CD4-positive, alpha-beta T cell treated with Interleukin-17A for 4 hours (primary cell): ENCODE measurements at regions not wholly inside any gene's neighbourhood (a gene's known extent, or its start where the extent isn't known, plus 50 kb on each side); places are given as distances from the start of the nearest gene placed in this dataset.

Experiments
- DNase-seq: peaks from one replicate; pipeline ENCODE4 v3.0.0-alpha.2; 2020; ENCODE audit warnings: mixed read lengths

DNA sequence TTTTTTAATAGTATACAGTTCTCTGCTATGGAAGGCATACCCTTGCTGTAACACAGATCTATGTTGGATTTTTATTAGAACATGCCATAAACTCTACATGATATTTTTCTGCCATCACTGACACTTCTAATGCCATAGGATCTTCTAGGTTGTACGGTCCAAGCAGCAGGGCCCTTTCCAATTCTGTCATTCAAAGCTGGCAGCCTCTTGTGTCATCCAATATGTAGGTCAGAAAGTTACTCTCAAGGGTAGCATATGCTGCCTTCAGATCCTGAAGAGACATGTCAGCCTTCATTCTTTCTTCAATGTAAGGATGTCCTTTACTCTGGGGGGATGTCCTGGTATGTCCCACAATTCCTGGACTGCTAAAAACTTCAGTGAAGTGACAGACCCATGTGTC lies 629.2 kb upstream of the USP24 start:
- no peak for DNase-seq

DNA sequence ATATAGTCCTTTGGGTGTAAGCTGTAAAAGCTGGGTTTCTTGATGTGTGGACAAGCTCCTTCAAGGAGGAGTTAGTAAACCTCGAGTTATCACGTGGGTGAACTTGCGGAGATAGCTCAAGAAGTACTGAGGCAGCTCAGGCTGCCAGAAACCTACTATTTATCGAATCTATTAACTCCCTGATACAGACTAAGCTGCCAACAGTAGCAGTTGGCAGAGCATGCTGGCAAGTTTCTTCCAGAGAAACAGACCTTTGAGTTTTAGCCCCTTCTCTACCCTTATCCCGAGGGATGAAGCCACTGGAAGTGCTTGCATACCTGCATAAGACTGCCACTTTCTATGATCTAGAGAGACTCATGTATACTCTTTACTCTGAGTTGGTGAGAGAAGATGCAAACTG lies 624.5 kb upstream of the USP24 start:
- DNase-seq, result no peak

DNA sequence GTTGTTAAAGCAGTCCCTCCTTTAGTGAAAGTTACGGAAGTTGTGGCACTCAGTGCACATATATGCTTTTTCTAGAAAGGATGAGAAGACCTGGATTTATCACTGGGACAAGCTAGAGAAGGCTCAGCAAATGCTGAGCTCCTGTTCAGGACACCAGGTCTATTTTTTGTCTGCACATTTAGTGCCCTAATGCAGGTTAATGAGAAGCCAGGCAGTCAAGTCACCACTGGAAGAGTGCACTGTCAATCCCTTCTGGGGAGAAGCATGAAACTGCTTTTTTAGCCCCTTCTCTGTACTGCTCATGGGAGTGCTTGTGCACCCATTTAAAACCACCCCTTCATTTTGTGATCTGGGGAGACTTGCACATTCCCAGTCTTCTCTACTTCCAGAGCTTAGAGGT lies 624.1 kb upstream of the USP24 start:
- no peak for DNase-seq

DNA sequence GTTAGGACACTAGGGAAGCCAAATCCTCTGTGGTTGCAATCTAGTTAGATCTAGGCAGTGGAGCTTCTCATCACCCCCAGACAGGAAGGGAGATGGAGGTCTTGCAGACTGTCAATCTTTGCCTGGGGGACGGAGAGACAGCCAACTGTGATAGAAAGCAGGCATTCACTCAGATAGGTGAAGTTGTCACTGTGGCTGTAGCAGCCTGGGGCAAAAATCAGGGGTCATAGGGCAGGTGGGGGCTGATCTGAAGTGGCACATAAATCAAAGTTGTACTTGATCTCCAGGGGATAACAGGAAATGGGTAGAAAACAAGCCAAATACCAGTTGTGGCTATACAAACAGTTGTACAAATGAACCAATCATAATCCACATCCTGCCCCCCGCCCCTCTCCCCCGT lies 620.9 kb upstream of the USP24 start:
- no peak for DNase-seq

DNA sequence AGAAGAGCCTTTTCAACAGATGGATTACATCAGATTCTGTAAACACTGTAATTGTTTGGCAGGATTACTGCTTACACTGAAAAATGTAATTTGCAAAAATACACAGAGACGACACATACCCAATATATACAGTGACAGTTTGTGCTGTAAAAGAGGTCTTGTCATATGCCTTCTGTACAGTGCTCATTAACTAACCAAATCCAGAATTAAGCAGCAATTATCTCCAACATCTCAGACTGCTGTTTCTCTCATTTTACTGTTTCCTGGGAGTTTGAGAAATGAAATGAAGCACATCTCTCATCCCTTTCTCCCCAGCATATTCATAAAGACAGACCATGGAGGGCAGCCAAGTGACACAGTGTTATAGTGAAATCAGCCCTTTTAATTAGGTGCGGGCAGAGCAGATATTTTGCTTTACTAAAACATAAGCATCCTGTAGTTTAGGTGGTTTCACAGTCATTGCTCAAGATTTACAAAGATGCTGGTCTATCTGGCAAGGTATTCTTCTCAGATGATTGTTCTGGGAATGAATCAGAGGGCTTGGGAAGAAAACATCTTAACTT lies 618.4 kb upstream of the USP24 start:
- DNase-seq, result no peak

DNA sequence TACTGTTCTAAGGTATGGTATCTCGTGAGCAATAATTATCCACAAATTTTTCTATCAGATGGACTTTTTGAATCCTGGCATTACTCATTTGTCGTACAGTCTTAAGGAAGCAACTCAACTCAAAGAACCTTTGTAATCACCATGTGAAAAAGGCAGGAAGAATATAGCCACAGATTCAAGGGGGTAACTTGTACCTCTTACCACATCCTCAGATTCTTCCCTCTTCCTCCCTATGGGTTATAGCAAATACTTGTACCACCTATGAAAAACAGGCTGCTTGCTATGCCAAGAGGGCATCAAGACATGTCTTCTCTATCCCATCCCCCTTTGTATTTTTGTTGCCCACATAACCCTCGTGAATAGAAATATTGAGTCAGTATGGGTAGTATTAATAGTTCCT lies 616.6 kb upstream of the USP24 start:
- DNase-seq, result no peak

DNA sequence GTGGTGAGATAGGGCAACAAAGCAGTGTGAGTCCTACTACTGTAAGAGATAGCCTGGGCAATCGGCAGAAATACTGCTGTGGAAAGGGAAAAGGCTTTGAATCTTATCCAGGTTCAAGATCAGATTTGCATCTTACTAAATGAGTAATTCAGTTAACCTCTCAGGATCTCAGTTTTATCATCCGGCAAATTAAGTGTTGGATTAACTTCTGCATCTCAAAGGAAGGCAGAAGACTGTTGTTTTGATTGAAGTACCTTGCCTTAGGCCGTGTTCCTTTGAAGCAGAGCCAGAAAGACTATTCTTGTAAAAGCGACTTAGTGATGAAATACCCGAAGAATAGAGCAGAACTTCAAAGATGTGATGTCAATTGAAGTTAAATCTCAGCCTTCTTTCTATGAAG lies 612.9 kb upstream of the USP24 start:
- DNase-seq, result no peak

DNA sequence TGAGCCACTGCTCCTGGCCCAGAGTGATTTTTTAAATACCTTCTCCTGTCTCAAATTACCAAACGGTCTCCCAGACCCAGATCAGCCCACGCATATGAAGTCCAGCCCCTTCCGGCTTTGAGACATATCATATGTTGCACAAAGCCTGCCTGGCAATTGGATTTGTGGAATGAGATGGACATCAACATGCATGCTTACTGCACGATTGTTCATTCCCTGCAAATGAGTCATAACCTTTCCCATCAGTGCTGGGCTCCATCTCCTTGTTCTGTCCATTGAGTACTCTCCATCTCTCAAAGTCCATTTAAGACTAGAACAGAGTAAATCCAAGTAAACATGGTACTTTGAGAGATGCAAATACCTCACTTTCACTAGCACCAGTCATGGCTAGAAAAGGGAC lies 612.2 kb upstream of the USP24 start:
- DNase-seq, result no peak

DNA sequence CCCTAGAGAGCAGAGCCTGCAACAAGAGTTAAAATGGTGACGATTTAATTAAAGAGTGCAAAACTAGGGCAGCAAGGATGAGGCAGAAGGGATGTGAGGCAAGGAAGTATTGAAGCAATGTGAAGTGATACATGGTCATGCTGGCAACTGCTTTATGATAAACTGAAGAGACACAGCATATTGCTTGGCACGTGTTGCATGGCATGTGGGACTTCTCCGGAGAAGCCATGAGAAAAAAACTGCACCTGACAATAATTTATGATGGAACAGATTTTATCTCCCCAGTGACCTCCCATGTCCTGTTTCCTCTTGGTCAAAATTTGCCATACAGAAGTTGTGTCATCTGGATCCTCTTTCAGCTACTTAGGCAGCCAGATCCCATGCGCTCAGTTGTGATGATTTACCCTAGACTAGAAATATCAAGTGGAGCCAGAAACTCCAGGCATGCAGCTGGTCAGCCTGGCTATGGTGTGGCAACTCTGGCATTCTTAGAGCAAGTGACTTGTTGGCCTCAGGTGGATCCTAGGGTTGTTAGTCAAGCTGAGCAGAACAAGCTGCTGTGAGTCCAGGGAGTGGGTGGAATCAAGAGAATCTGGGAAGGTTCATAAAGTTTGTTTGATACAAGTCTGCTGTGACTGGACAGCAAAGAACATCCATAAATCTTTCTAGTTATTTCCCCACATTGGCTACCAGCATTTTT lies 611.4 kb upstream of the USP24 start:
- no peak for DNase-seq

DNA sequence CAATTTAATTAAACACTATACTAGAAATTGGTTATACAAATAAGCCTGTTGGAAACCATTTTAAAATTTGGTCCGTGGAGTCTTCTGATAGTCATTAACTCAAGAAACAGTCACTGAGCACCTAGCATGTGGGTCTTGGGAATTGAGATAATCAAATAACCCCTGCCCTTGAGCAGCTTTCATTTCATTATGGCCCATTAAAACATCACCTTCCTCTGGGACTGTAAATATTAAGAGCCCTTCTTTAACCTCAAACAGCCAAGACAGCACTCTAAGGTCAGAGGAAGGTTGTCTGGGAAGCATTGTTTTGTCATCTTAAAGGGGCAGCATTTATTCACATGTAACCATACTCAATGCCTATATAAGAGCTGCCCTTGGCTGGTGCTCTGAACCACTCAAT lies 610.3 kb upstream of the USP24 start:
- no peak for DNase-seq

DNA sequence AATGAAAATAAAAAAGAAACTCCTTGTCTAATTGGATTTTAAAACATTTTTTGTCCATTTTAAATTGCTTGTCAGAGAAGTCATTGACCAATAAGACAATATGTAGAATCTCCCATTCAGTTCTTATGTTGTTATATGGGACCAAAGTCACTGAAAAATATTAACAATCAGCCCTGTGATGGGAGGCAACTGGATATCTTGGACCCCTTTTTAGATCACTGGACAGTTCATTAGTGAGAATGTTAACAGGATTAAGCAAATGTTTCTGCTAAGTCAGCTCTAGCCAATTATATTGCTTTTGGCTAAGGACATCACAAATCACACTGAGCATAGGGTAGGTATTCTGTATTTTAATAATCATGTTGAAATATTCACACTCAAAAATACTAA lies 609.1 kb upstream of the USP24 start:
- DNase-seq, result no peak

DNA sequence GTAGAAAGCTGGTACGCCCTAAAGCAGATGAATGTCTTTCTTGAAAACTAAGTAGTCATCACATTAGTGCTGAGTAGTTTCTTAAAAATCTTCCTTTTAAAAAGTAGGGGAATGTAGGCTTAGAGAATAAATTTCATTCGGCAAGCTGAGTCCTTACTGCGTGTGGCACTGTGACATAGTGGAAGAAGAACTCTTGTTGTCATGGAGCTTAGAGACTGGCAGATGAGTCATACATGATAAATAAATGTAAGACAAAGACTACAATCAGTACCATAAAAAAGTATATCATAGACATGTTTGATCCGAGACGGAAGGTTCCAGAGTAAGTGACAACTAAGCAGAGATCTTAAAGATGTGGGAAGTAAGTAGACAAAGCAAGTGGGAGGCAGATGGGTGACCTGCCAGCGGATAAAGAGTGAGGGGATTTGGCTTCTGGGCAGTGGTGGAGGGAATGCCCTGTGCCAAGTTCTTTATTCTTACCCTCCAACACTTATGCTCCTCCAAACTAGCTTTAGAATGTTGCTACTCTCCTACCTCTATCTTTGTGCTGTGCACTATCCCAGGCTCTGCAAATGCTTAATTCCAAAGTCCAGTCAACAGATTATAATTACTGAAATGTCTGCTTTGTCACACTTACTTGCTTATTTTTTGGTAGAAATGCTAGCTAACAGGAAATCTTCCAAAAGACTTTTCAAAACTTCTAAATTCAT lies 608.5 kb upstream of the USP24 start:
- no peak for DNase-seq

DNA sequence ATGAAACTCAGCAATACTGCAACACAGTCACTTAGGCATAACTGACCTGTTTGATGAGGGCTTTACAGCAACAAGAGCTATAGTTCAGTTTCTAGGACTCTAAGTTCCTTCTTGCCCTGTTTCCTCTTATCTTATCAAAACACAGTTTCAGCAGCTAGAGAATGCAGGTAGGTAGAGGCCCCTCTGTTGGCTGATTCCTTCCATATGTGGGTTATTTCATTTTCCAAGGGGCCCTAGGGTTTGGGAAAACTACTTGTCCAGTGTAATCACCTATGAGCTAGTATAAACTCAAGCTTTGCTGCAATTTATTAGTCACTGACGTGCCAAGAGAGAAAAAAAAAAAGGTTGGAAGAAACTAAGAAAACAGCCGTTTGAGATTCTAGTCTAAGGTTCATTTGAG lies 607.7 kb upstream of the USP24 start:
- no peak for DNase-seq

DNA sequence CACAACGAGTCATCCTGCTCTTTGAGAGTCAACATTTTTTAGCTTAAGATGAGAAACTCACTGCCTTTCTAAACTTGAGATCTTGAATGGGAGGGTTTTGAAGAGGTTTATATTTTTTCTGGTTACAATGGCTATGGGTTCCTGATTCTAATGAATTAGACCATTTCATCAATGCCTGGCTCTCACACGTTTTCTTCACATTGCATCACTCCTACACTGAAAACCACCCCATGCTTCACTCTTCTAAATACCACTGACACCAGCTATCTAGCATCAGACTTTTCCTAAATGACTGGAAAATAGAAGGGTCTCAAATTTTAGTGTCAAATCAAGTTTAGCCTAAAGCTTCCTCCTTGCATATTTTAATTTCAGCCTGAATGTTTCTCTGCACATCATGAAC lies 606.1 kb upstream of the USP24 start:
- DNase-seq, result no peak

DNA sequence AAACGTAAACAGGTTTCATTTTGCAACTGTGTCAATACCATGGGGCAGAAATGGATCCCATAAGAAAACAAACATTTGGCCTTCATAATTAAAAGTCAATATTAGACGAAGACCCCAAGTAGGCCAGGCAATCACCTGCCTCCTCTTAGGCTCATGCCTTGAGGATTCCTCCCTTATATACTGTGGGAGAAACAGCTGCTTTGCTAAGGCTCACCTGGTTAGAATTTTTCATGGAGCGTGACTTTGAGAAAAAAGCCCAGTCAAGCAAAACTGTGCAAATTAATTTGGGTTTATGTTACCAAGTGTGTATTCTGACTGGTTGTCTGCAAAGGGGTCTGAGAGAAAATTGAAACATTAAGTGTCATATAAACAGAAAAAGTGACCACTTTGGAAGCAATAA lies 605.3 kb upstream of the USP24 start:
- DNase-seq, result no peak

DNA sequence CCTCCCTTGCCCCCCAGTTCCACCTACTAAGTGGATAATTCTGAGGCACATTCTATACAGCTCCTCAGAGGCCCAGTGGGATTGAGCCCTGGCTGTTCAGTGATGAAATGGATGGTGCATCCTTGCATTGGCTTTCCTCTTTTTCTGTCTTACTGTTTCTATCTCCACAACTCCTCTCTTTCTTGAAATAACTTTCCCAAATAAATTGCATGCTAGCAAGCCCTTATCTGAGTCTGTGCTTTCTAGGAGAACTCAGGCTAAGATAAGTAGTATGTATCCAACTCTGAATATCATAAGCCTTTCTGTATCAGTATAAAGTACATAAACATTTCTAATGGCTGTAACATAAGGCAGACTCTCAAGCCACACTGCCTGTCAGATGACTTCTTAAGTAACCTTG lies 603.8 kb upstream of the USP24 start:
- DNase-seq, result no peak

DNA sequence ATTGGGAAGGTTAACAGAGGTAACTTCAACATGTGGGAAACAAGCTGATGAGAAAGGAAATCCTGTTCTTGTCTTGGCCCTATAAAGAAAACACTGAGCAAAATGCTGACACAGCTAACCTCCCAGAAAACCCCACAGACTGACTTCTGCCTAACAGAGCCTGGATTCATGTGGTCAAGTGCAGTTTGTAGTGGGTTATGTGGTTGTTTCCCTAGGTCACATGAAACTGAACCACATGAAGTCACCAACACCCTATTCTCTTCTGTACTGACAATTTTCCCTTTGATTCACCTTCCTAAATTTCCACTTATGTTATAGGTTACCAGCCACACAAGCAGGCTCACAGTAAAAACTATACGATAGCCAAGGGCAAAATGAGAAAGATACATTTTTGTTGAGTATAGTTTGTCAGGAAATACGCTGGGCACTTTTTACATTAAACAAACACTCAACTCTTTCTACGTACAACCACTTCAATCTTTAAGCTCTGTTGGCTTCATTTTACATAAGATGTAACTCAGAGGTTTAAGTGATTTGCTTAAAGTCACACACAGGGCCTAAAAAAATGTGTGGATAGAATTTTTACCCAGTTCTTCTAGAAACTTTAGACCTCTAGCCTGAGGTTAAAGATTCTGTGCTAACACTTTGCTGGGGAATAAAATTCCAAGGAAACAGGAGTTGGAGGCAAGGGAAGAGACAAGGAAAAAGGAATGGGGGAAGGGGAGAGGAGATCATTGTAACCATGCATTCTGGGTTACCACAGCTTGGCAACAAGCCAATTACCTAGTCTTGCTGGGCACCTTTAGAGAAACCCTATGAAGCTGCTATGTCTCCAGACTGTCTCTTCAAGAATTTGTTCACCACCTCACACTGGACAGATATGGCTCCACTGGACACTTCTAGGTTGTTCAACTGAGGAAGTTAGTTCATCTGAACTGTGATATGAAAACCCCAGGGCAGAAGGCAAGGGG lies 601.6 kb upstream of the USP24 start:
- no peak for DNase-seq

DNA sequence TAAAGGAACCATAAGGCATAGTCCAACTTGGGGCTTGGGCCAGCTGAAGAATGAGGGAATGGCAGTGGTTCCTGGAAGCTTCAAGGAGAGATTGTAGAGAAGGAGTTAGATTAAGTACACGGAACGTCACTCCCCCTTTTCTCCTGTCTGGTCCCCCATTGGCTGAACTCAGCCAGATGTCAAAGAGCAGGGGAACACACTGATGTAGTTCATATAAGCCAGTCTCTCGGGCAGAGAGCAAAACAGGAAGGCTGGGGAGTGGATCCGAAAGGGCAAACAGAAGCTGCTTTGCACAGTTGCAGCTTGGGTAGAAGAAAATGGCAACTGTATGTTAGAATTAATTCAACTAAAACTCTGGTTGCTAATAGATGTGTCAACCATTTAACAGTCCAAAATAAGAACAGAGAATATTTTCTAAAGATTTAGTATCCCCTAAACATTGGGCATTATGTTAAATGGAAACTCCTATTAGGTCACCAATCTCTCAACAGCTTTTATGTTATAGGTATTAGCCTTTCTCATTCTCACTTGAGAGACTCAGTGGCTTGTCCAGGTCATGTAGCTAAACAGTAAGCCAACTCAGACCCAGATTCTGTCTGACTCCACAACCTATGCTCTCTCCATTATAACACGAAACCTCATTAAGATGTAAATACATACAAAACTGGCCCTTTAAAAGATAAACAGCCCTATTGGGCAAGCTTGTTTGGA lies 600.7 kb upstream of the USP24 start:
- DNase-seq, result no peak

DNA sequence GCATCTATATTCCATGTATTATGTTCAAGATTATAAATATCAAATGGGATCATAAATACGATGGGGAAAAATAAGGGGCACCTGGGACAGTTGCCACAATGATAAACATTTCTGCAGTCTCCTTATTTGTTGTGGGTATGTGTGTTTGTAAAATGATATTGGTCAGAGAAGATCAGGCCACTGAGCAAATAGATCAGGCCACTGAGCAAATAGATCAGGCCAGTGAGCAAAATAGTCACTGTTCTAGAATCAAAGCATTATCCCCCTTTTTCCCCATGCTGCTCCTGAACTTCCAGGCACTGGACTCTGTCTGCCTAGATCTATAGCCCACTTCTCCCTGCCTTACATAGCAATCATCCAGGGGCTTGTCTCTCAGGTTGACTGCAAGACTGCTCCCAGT lies 599.8 kb upstream of the USP24 start:
- DNase-seq, result no peak

DNA sequence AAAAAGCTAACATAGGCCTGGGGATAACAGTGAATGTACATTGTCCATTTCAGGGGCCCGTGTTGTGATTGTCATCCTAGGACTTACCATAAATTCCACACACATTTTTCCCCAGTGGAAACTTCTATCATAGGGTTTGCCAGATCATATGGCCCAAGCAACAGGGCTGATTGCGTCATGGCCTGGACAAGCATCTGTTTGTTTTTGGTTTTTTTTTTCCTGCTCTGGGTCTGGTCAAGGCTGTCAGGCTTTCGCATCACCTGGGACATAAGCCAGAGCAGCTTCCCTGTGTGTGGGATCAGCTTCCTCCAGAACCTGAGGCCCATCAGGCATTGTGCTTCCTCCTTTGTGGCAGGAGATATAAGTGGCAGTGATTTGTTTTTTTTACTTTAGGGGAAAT lies 598.5 kb upstream of the USP24 start:
- no peak for DNase-seq

DNA sequence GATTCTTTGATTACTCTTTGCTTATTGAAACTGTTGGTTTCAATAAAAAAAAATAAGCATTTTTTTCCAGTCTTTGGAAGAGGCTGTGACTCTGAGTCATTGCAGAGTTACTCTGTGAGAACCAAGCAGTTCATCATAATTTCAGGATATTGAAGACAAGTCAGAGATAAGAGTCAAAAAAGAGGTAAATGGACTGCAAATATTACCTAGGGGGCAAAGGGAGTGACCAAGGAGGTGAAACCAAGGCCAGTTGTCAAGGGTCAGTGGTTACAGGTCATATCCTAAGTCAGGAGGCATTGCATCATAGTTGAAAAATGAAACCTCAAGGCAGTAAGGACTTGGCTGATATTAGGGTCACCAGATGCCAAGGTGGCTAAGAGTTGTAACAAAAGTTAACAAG lies 597.1 kb upstream of the USP24 start:
- no peak for DNase-seq

DNA sequence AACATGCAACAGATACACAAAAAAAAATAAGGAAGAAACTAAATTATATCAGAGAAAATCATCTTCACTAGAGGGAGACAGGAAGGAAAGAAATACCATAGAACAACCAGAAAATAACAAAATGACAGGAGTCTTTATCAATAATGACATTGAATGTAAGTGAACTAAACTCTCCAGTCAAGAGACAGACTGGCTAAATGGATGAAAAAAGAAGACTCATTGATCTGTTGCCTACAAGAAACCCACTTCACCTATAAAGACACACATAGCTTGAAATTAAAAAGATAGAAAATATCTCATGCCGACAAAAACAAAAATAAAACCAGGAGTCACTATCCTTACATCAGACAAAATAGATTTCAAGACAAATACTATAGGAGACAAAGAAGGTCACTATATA lies 593.1 kb upstream of the USP24 start:
- DNase-seq, result no peak

DNA sequence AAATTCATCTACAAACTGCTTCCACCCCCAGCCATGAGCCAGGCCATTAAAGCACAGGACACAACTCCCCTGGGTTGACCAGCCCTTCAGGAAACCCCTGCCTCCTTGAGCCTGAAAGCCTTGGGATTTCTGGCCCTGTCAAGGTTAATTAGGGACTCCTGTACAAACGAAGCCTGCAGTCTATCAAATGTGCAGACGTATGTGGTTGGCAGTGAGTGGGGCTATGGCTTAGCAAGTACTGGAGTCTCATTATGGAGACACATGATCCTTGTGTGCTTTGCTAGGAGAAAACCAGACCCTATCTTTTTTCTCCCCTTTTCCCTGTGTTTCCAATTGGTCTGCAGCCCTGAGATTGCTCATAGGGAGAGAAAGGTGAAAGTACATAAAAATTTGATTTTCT lies 588.3 kb upstream of the USP24 start:
- DNase-seq, result no peak
